IMR-90 (cell line): ENCODE measurements at regions not wholly inside any gene's neighbourhood (a gene's known extent, or its start where the extent isn't known, plus 50 kb on each side); places are given as distances from the start of the nearest gene placed in this dataset.

Source experiments
- ATAC-seq: fragments of 200-7000 bp; cut with Tn5 transposase; 2 replicates; pipeline ENCODE4 v1.9.1; 2020; ENCODE audit warnings: low read depth, mild to moderate bottlenecking, moderate library complexity
- BruUV-seq: library from RNA; stranded (reverse); fragments of 400-500 nt; replicated peaks from 2 replicates; lab custom pipeline; 2021; lab: Mats Ljungman, UMichigan
- CTCF ChIA-PET: fragments of 300-600 bp; formaldehyde crosslinking; extraction: SDS; loops from one replicate; lab custom pipeline; 2021; ENCODE audit warnings: antibody characterized with exemption; lab: Yijun Ruan, JAX
- POLR2A ChIA-PET: fragments of 300-600 bp; sonication (Branson Sonifier 250); formaldehyde crosslinking; loops from one replicate; lab custom pipeline; 2022; ENCODE audit warnings: antibody characterized with exemption; ENCODE audit not compliant: unreplicated experiment; lab: Charles Lee
- DNase-seq: peaks from one replicate; pipeline ENCODE4 v3.0.0; 2013
- H2AFZ ChIP-seq: replicated peaks from 2 replicates; pipeline ENCODE3; 2013; ENCODE audit warnings: low read length, mild to moderate bottlenecking; ENCODE audit not compliant: poor library complexity
- H2AK5ac ChIP-seq: 2 replicates; pipeline ENCODE4 v1.6.1; 2013; ENCODE audit warnings: low read depth, low read length, inconsistent platforms
- H2AK9ac ChIP-seq: replicated peaks from 2 replicates; pipeline ENCODE3; 2013; ENCODE audit warnings: mild to moderate bottlenecking, low read depth, low read length, moderate library complexity; ENCODE audit not compliant: poor library complexity
- H2BK120ac ChIP-seq: 2 replicates; pipeline ENCODE4 v1.6.1; 2013; ENCODE audit warnings: low read depth, low read length, inconsistent platforms
- H2BK15ac ChIP-seq: 3 replicates; pipeline ENCODE4 v1.6.1; 2013; ENCODE audit warnings: low read depth, low read length, inconsistent platforms
- H2BK20ac ChIP-seq: 2 replicates; pipeline ENCODE4 v1.6.1; 2013; ENCODE audit warnings: low read depth, mild to moderate bottlenecking, inconsistent platforms, low read length, moderate library complexity
- H2BK5ac ChIP-seq: 2 replicates; pipeline ENCODE4 v1.6.1; 2013; ENCODE audit warnings: mild to moderate bottlenecking, low read depth, low read length, inconsistent platforms; ENCODE audit not compliant: poor library complexity, severe bottlenecking
- H3K14ac ChIP-seq: replicated peaks from 2 replicates; pipeline ENCODE4 v1.6.1; 2013; ENCODE audit warnings: low read depth, low read length, inconsistent platforms
- H3K18ac ChIP-seq: 2 replicates; pipeline ENCODE4 v1.6.1; 2013; ENCODE audit warnings: low read depth, low read length, control low read depth
- H3K23ac ChIP-seq: 2 replicates; pipeline ENCODE4 v1.6.1; 2013; ENCODE audit warnings: low read depth, low read length, inconsistent platforms
- H3K27ac ChIP-seq: 2 replicates; pipeline ENCODE4 v1.5.1; 2013; ENCODE audit warnings: mild to moderate bottlenecking, control low read depth, low read length; ENCODE audit not compliant: insufficient read depth
- H3K27me3 ChIP-seq: 2 replicates; pipeline ENCODE4 v1.6.1; 2013; ENCODE audit warnings: low read length; ENCODE audit not compliant: control insufficient read depth, insufficient read depth
- H3K36me3 ChIP-seq: 2 replicates; pipeline ENCODE4 v1.6.1; 2013; ENCODE audit warnings: low read length, mixed read lengths; ENCODE audit not compliant: control insufficient read depth, insufficient read depth
- H3K4ac ChIP-seq: 2 replicates; pipeline ENCODE4 v1.6.1; 2013; ENCODE audit warnings: low read depth, low read length, inconsistent platforms
- H3K4me1 ChIP-seq: 2 replicates; pipeline ENCODE4 v1.6.1; 2013; ENCODE audit warnings: low read length, mixed read lengths; ENCODE audit not compliant: control insufficient read depth, insufficient read depth
- H3K4me2 ChIP-seq: 2 replicates; pipeline ENCODE4 v1.6.1; 2013; ENCODE audit warnings: low read depth, mild to moderate bottlenecking, control low read depth, low read length, moderate library complexity
- H3K4me3 ChIP-seq: 2 replicates; pipeline ENCODE4 v1.5.1; 2013; ENCODE audit warnings: low read depth, mild to moderate bottlenecking, control low read depth, low read length, moderate library complexity; ENCODE audit not compliant: insufficient read depth
- H3K56ac ChIP-seq: 2 replicates; pipeline ENCODE4 v1.6.1; 2013; ENCODE audit warnings: low read length, inconsistent platforms; ENCODE audit not compliant: insufficient read depth; ENCODE audit errors: extremely low read depth
- H3K79me1 ChIP-seq, 2 experiments: 2 replicates each; pipeline ENCODE4 v1.6.1; 2013; ENCODE audit warnings: low read length in 2 of 2, inconsistent platforms in 1 of 2, low read depth in 1 of 2
- H3K9ac ChIP-seq: 2 replicates; pipeline ENCODE4 v1.6.1; 2013; ENCODE audit warnings: low read depth, low read length, control low read depth
- H3K9me1 ChIP-seq: 2 replicates; pipeline ENCODE4 v1.6.1; 2013; ENCODE audit warnings: low read length, inconsistent platforms; ENCODE audit not compliant: insufficient read depth
- H3K9me3 ChIP-seq: 2 replicates; pipeline ENCODE4 v1.6.1; 2013; ENCODE audit warnings: low read length; ENCODE audit not compliant: control insufficient read depth, insufficient read depth
- H4K20me1 ChIP-seq: 2 replicates; pipeline ENCODE4 v1.6.1; 2013; ENCODE audit warnings: low read length, inconsistent platforms; ENCODE audit not compliant: insufficient read depth
- H4K5ac ChIP-seq: 2 replicates; pipeline ENCODE4 v1.6.1; 2013; ENCODE audit warnings: mild to moderate bottlenecking, low read depth, low read length, control low read depth
- H4K8ac ChIP-seq, 2 experiments: 2 replicates each; pipeline ENCODE4 v1.6.1; 2013; ENCODE audit warnings: low read depth in 2 of 2, low read length in 2 of 2, control low read depth in 1 of 2, inconsistent platforms in 1 of 2
- H4K91ac ChIP-seq: 2 replicates; pipeline ENCODE4 v1.6.1; 2013; ENCODE audit warnings: low read depth, low read length, inconsistent platforms; ENCODE audit not compliant: insufficient read depth
- CEBPB ChIP-seq: IDR thresholded peaks from 2 replicates; pipeline ENCODE4 v1.6.1; 2012; ENCODE audit warnings: low read depth, low read length, improper control_type of control experiment
- CHD1 ChIP-seq: IDR thresholded peaks from 2 replicates; pipeline ENCODE4 v1.6.1; 2012; ENCODE audit warnings: low read depth, low read length, improper control_type of control experiment
- CTCF ChIP-seq: conservative IDR thresholded peaks from 2 replicates; pipeline ENCODE4 v1.5.1; 2012; ENCODE audit warnings: mild to moderate bottlenecking, low read depth, low read length, improper control_type of control experiment
- FOS ChIP-seq: fragments of 150-350 bp; IDR thresholded peaks from 2 replicates; pipeline ENCODE4 v1.6.1; 2016; ENCODE audit warnings: low read depth, low read length
- MAZ ChIP-seq: IDR thresholded peaks from 2 replicates; pipeline ENCODE4 v1.6.1; 2012; ENCODE audit warnings: low read depth, mild to moderate bottlenecking, low read length, improper control_type of control experiment, moderate library complexity, borderline replicate concordance
- MXI1 ChIP-seq: IDR thresholded peaks from 2 replicates; pipeline ENCODE4 v1.6.1; 2012; ENCODE audit warnings: low read depth, mild to moderate bottlenecking, low read length, moderate library complexity, borderline replicate concordance
- RAD21 ChIP-seq: IDR thresholded peaks from 2 replicates; pipeline ENCODE4 v1.6.1; 2012; ENCODE audit warnings: low read length, improper control_type of control experiment
- RCOR1 ChIP-seq: IDR thresholded peaks from 2 replicates; pipeline ENCODE4 v1.6.1; 2012; ENCODE audit warnings: mild to moderate bottlenecking, low read length, improper control_type of control experiment; ENCODE audit not compliant: insufficient replicate concordance
- SMC3 ChIP-seq: fragments of 150-350 bp; IDR thresholded peaks from 2 replicates; pipeline ENCODE4 v1.6.1; 2016; ENCODE audit warnings: low read depth, mild to moderate bottlenecking, antibody characterized with exemption, low read length, moderate library complexity
- USF2 ChIP-seq: fragments of 150-350 bp; IDR thresholded peaks from 2 replicates; pipeline ENCODE4 v1.6.1; 2017; ENCODE audit warnings: mild to moderate bottlenecking, antibody characterized with exemption, low read length, low read depth
- WGBS, 2 experiments: methylation state at CpG; one replicate each; pipeline versions ENCODE4 v1.1.5 to v1.1.7; 2013; ENCODE audit warnings: missing lambda C conversion rate in 2 of 2; ENCODE audit not compliant: insufficient read length in 1 of 2; ENCODE audit errors: extremely low coverage in 2 of 2; 5-methylcytosine and 5-hydroxymethylcytosine counted together
- dilution Hi-C: fragments of 300-500 bp; cut with HindIII; formaldehyde crosslinking; loops from one replicate; pipeline ENCODE4 v1.14.3; 2018; ENCODE audit warnings: low sequenced_read_pairs; ENCODE audit not compliant: unreplicated experiment
- in situ Hi-C: fragments of 300-500 bp; cut with MboI; formaldehyde crosslinking; loops from 3 replicates; pipeline ENCODE4 v1.14.3; 2019; ENCODE audit warnings: low sequenced_read_pairs, inconsistent platforms, mixed read lengths
- intact Hi-C: fragments of 100-400 bp; cut with micrococcal nuclease; formaldehyde crosslinking; loops from 2 replicates; pipeline ENCODE4 v1.10.0; 2022

GRCh38 chr1:5659606-5660005 is 332.6 kb downstream of the NPHP4 start:
- no peaks in the 10 kb centered on the region for H3K79me1 ChIP-seq
- H3K4me3 ChIP-seq = no peak overlapping the region
- no peaks in the 10 kb centered on the region for H3K27me3 ChIP-seq
- no peaks in the 10 kb centered on the region for H3K4me1 ChIP-seq
- no peak overlapping the region for H3K9ac ChIP-seq
- POLR2A ChIA-PET = no interaction called here
- no peak overlapping the region for H4K5ac ChIP-seq
- dilution Hi-C loops = no loop called here
- H3K18ac ChIP-seq = no peak overlapping the region
- BruUV-seq = no TSS peak
- no peak overlapping the region for H3K23ac ChIP-seq
- H3K36me3 ChIP-seq = no peaks in the 10 kb centered on the region
- H3K4ac ChIP-seq = no peak overlapping the region
- no peaks in the 10 kb centered on the region for H4K20me1 ChIP-seq
- no peak overlapping the region for H2BK15ac ChIP-seq
- WGBS, 2 experiments = 57% methylated on average over 1 of the region's 3 CpGs; no CpG with 5 or more reads in 1 of the 2 experiments
- H4K91ac ChIP-seq = no peak overlapping the region
- DNase-seq (no peak), ATAC-seq (no peak)
- no peak overlapping the region for H2AFZ ChIP-seq
- no peak overlapping the region for H2BK120ac ChIP-seq
- no peak overlapping the region for H3K4me2 ChIP-seq
- H3K27ac ChIP-seq = no peak overlapping the region
- intact Hi-C loops = no loop called here
- H2BK20ac ChIP-seq = no peak overlapping the region
- H4K8ac ChIP-seq = no peak overlapping the region
- H3K9me1 ChIP-seq = no peaks in the 10 kb centered on the region
- no peak overlapping the region for H2AK5ac ChIP-seq
- H2AK9ac ChIP-seq = no peak overlapping the region
- in situ Hi-C loops = no loop called here
- no peak overlapping the region for H3K14ac ChIP-seq
- H2BK5ac ChIP-seq = no peak overlapping the region
- CTCF ChIA-PET = no interaction called here
- H3K56ac ChIP-seq = no peak overlapping the region
- peaks cover 48% of the 10 kb centered on the region for H3K9me3 ChIP-seq
- TF ChIP-seq USF2 (no peak), RAD21 (no peak), MAZ (no peak), CEBPB (no peak), MXI1 (no peak), SMC3 (no peak), CTCF (no peak), CHD1 (no peak), RCOR1 (no peak), FOS (no peak)
